Uterus (tissue), 3 donors: ENCODE measurements at regions not wholly inside any gene's neighbourhood (a gene's known extent, or its start where the extent isn't known, plus 50 kb on each side); places are given as distances from the start of the nearest gene placed in this dataset.
A peak's percentile ranks its signal among the peaks of the same experiment; 100 is the strongest.

Source experiments
- DNase-seq, 2 donors: peaks; one replicate each; pipeline ENCODE4 v3.0.0-alpha.2; 2019 to 2020
- H3K27ac ChIP-seq, 2 donors: fragments of 200-600 bp; sonication (generic); 1 replicate in 1 of 2; 2 replicates in 1 of 2; pipeline ENCODE4 v1.5.1; 2016 to 2018
- H3K27me3 ChIP-seq, 2 donors: fragments of 200-600 bp; sonication (generic); one replicate each; pipeline ENCODE4 v1.5.1; 2018 to 2019; ENCODE audit warnings: control low read depth in 1 of 2
- H3K36me3 ChIP-seq, 2 donors: fragments of 200-600 bp; sonication (generic); one replicate each; pipeline ENCODE4 v1.5.1; 2019; ENCODE audit warnings: control low read depth in 1 of 2
- H3K4me1 ChIP-seq, 2 donors: fragments of 200-600 bp; sonication (generic); one replicate each; pipeline ENCODE4 v1.5.1; 2018 to 2019; ENCODE audit warnings: control low read depth in 1 of 2
- H3K4me3 ChIP-seq, 2 donors: fragments of 200-600 bp; sonication (generic); 1 replicate in 1 of 2; 2 replicates in 1 of 2; pipeline ENCODE4 v1.5.1; 2018 to 2019; ENCODE audit warnings: mild to moderate bottlenecking in 1 of 2
- H3K9me3 ChIP-seq, 2 donors: fragments of 200-600 bp; sonication (generic); one replicate each; pipeline ENCODE4 v1.5.1; 2019; ENCODE audit warnings: control low read depth in 1 of 2
- CTCF ChIP-seq, 4 experiments: fragments of 200-600 bp in 2 of 4; fragments of 450-650 bp in 2 of 4; sonication (generic) in 2 of 4; IDR thresholded peaks; one replicate each; pipeline ENCODE4 v1.5.1; 2016 to 2019; ENCODE audit warnings: antibody characterized with exemption in 4 of 4, mild to moderate bottlenecking in 2 of 4, moderate library complexity in 1 of 4
- POLR2A ChIP-seq, 2 donors: fragments of 450-650 bp; IDR thresholded peaks; one replicate each; pipeline ENCODE4 v1.6.1; 2016; ENCODE audit warnings: antibody characterized with exemption in 2 of 2, mild to moderate bottlenecking in 1 of 2, moderate library complexity in 1 of 2
- intact Hi-C: fragments of 100-400 bp; cut with DNase I; formaldehyde crosslinking; loops from one replicate; pipeline ENCODE4 v1.15.1; 2023; ENCODE audit warnings: low total_unique reads
- donor health status: DM: yes; HTN: yes; CAD: no.

- TF ChIP-seq CTCF (IDR thresholded peaks at IDR 0.05): no peak
- TF ChIP-seq POLR2A (IDR thresholded peaks at IDR 0.05): no peak
- H3K27me3 ChIP-seq: no peaks in the 10 kb centered on the region
- H3K27ac ChIP-seq: no peak overlapping the region
- intact Hi-C loops: no loop called here
- no peak for DNase-seq
- H3K4me3 ChIP-seq: no peak overlapping the region
- H3K36me3 ChIP-seq: no peaks in the 10 kb centered on the region
- H3K9me3 ChIP-seq: no peaks in the 10 kb centered on the region
- H3K4me1 ChIP-seq: no peaks in the 10 kb centered on the region
Measured at GRCh38 chr4:26199596-26199995, 121.2 kb upstream of the RBPJ start.

- no peak overlapping the region for H3K4me3 ChIP-seq
- no peak for DNase-seq
- no peaks in the 10 kb centered on the region for H3K27me3 ChIP-seq
- no peaks in the 10 kb centered on the region for H3K36me3 ChIP-seq
- no peaks in the 10 kb centered on the region for H3K4me1 ChIP-seq
- intact Hi-C loops: no loop called here
- H3K9me3 ChIP-seq: no peaks in the 10 kb centered on the region
- H3K27ac ChIP-seq: no peak overlapping the region
- no peak for TF ChIP-seq POLR2A (IDR thresholded peaks at IDR 0.05)
- no peak for TF ChIP-seq CTCF (IDR thresholded peaks at IDR 0.05)
Measured at GRCh38 chr4:26201120-26201519, 119.7 kb upstream of the RBPJ start.

- Histone ChIP-seq H3K27me3 (no peaks in the 10 kb centered on the region), H3K4me3 (no peak overlapping the region), H3K36me3 (no peaks in the 10 kb centered on the region), H3K27ac (no peak overlapping the region), H3K4me1 (peaks cover 4 to 5% of the 10 kb centered on the region in 2 donors), H3K9me3 (no peaks in the 10 kb centered on the region)
- intact Hi-C loops: no loop called here
- no peak for TF ChIP-seq CTCF (IDR thresholded peaks at IDR 0.05)
- TF ChIP-seq POLR2A (IDR thresholded peaks at IDR 0.05): no peak
- no peak for DNase-seq
Measured at GRCh38 chr4:26204249-26204825, 116.5 kb upstream of the RBPJ start.

GRCh38 chr4:26204911-26205370 lies 115.9 kb upstream of the RBPJ start:
- TF ChIP-seq CTCF (IDR thresholded peaks at IDR 0.05) (no peak), POLR2A (IDR thresholded peaks at IDR 0.05) (no peak)
- H3K36me3 ChIP-seq: no peaks in the 10 kb centered on the region
- intact Hi-C loops: no loop called here
- no peaks in the 10 kb centered on the region for H3K27me3 ChIP-seq
- no peak overlapping the region for H3K27ac ChIP-seq
- H3K4me1 ChIP-seq: peaks cover 4 to 5% of the 10 kb centered on the region in 2 donors
- H3K4me3 ChIP-seq: no peak overlapping the region
- peak; percentile 30 to 63 for DNase-seq
- no peaks in the 10 kb centered on the region for H3K9me3 ChIP-seq

GRCh38 chr4:26206339-26206738 lies 114.5 kb upstream of the RBPJ start:
- Histone ChIP-seq H3K27ac (peak overlapping the region; percentile 51 to 67), H3K4me3 (no peak overlapping the region), H3K9me3 (no peaks in the 10 kb centered on the region), H3K27me3 (no peaks in the 10 kb centered on the region), H3K4me1 (peaks cover 4 to 5% of the 10 kb centered on the region in 2 donors), H3K36me3 (no peaks in the 10 kb centered on the region)
- peak in 1 of 2 donors; percentile 26 for DNase-seq
- TF ChIP-seq CTCF (IDR thresholded peaks at IDR 0.05) (no peak), POLR2A (IDR thresholded peaks at IDR 0.05) (no peak)
- intact Hi-C loops: no loop called here
